ENCODE measurements at regions not wholly inside any gene's neighbourhood (a gene's known extent, or its start where the extent isn't known, plus 50 kb on each side); places are given as distances from the start of the nearest gene placed in this dataset.

GRCh38 chr22:19654338-19654987 lies 59.8 kb upstream of the SEPTIN5 start:
- Histone ChIP-seq H3K9me3 (peaks cover 0 to 6% (median 3%) of the 10 kb centered on the region in 4 donors), H3K27me3 (no peaks in the 10 kb centered on the region), H3K36me3 (no peaks in the 10 kb centered on the region), H3K27ac (no peak overlapping the region), H3K4me3 (no peak overlapping the region), H3K4me1 (no peaks in the 10 kb centered on the region)
- intact Hi-C loops (cut with DNase I; ENCODE audit: low total_unique reads), result no loop called here
- WGBS, 5 donors, result 41 to 65% (median 60%) methylated on average over 4 of the region's 4 CpGs
- DNase-seq, result no peak
- TF ChIP-seq CTCF (IDR thresholded peaks at IDR 0.05) (no peak), POLR2A (IDR thresholded peaks at IDR 0.05) (no peak), POLR2AphosphoS5 (IDR thresholded peaks at IDR 0.05) (no peak), EP300 (IDR thresholded peaks at IDR 0.05) (no peak)

GRCh38 chr22:19655399-19655798 lies 58.9 kb upstream of the SEPTIN5 start:
- intact Hi-C loops (cut with DNase I; ENCODE audit: low total_unique reads), result no loop called here
- Histone ChIP-seq H3K9me3 (no peaks in the 10 kb centered on the region), H3K27ac (no peak overlapping the region), H3K36me3 (no peaks in the 10 kb centered on the region), H3K4me1 (no peaks in the 10 kb centered on the region), H3K4me3 (no peak overlapping the region), H3K27me3 (no peaks in the 10 kb centered on the region)
- no peak for DNase-seq
- TF ChIP-seq EP300 (IDR thresholded peaks at IDR 0.05) (no peak), POLR2AphosphoS5 (IDR thresholded peaks at IDR 0.05) (no peak), CTCF (IDR thresholded peaks at IDR 0.05) (no peak), POLR2A (IDR thresholded peaks at IDR 0.05) (no peak)
- WGBS, 5 donors, result 76 to 88% (median 83%) methylated on average over 3 to 5 of the region's 5 CpGs

- no peaks in the 10 kb centered on the region for H3K4me1 ChIP-seq
- intact Hi-C loops (cut with DNase I; ENCODE audit: low total_unique reads), result no loop called here
- no peak overlapping the region for H3K27ac ChIP-seq
- H3K4me3 ChIP-seq, result no peak overlapping the region
- WGBS, 5 donors, result 91 to 98% (median 96%) methylated on average over 13 to 21 of the region's 21 CpGs
- H3K27me3 ChIP-seq, result no peaks in the 10 kb centered on the region
- no peak for DNase-seq
- H3K36me3 ChIP-seq, result no peaks in the 10 kb centered on the region
- TF ChIP-seq POLR2AphosphoS5 (IDR thresholded peaks at IDR 0.05), result no peak
- H3K9me3 ChIP-seq, result no peaks in the 10 kb centered on the region
Measured at GRCh38 chr22:19656541-19657251, 57.6 kb upstream of the SEPTIN5 start.

- no peak overlapping the region for H3K27ac ChIP-seq
- H3K9me3 ChIP-seq, result no peaks in the 10 kb centered on the region
- H3K4me3 ChIP-seq, result no peak overlapping the region
- no peak for TF ChIP-seq EP300 (IDR thresholded peaks at IDR 0.05)
- no peak for TF ChIP-seq POLR2AphosphoS5 (IDR thresholded peaks at IDR 0.05)
- TF ChIP-seq CTCF (IDR thresholded peaks at IDR 0.05), result no peak
- TF ChIP-seq POLR2A (IDR thresholded peaks at IDR 0.05), result no peak
- no peaks in the 10 kb centered on the region for H3K27me3 ChIP-seq
- WGBS, 5 donors, result 85 to 100% (median 97%) methylated on average over 4 to 8 of the region's 8 CpGs
- H3K36me3 ChIP-seq, result no peaks in the 10 kb centered on the region
- DNase-seq, result no peak
- H3K4me1 ChIP-seq, result no peaks in the 10 kb centered on the region
- intact Hi-C loops (cut with DNase I; ENCODE audit: low total_unique reads), result no loop called here
Measured at GRCh38 chr22:19657252-19658056, 56.8 kb upstream of the SEPTIN5 start.
